Endothelial cell of umbilical vein (primary cell): ENCODE measurements at regions not wholly inside any gene's neighbourhood (a gene's known extent, or its start where the extent isn't known, plus 50 kb on each side); places are given as distances from the start of the nearest gene placed in this dataset.

ENCODE experiments used
- EZH2 ChIP-seq: IDR thresholded peaks from 2 replicates; pipeline ENCODE4 v1.6.1; 2012; ENCODE audit warnings: borderline replicate concordance, low read depth, mild to moderate bottlenecking, moderate library complexity, low read length, inconsistent platforms; ENCODE audit not compliant: severe bottlenecking
- FOS ChIP-seq: IDR thresholded peaks from 2 replicates; pipeline ENCODE4 v1.6.1; 2011; ENCODE audit warnings: mild to moderate bottlenecking, low read length, moderate library complexity, borderline replicate concordance; ENCODE audit not compliant: insufficient read depth
- JUN ChIP-seq: IDR thresholded peaks from 2 replicates; pipeline ENCODE4 v1.6.1; 2011; ENCODE audit warnings: borderline replicate concordance, low read depth; ENCODE audit not compliant: insufficient read length, insufficient read depth
- MYC ChIP-seq: IDR thresholded peaks from one replicate; pipeline ENCODE4 v1.6.1; 2011; ENCODE audit warnings: mild to moderate bottlenecking, low read depth, low read length
- POLR2A ChIP-seq: IDR thresholded peaks from 2 replicates; pipeline ENCODE4 v1.6.1; 2012; ENCODE audit warnings: low read depth, mild to moderate bottlenecking, control low read depth, low read length
- POLR2AphosphoS5 ChIP-seq: IDR thresholded peaks from 2 replicates; pipeline ENCODE4 v1.6.1; 2012; ENCODE audit warnings: low read depth, mild to moderate bottlenecking, control low read depth, low read length, moderate library complexity; ENCODE audit not compliant: insufficient read depth
- TF ChIP-seq, protein P1 (sequence below), 2 donors: IDR thresholded peaks; 1 replicate in 1 of 2; 2 replicates in 1 of 2; pipeline ENCODE4 v1.5.1; 2011; ENCODE audit warnings: low read length in 2 of 2, mild to moderate bottlenecking in 2 of 2, moderate library complexity in 2 of 2, control low read depth in 1 of 2, inconsistent platforms in 1 of 2, low read depth in 1 of 2; ENCODE audit not compliant: insufficient read depth in 1 of 2; ENCODE audit errors: extremely low read depth in 1 of 2
- TF ChIP-seq, protein P2 (sequence below): IDR thresholded peaks from 2 replicates; pipeline ENCODE4 v1.6.1; 2011; ENCODE audit not compliant: insufficient read depth, insufficient read length

DNA sequence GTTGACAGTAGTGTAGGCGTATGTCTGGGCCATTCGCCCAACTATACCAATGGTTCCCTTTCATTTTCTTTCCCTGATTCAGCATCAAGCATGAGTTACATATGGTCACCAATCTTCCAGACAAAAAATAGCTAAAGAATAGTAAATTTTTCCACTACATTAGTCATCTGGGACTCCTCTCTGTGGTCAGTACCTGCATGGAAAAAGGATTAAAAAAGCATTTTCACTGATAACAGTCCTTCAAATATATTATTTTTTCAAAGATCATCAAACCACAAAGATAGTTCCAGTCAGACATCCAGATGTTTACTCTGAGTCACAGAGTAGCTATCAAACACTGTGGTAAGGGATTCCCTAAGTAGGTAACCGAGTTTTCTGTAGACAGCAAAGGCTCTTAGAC lies 302.6 kb upstream of the SEMA3D start:
- TF ChIP-seq, protein P1, sequence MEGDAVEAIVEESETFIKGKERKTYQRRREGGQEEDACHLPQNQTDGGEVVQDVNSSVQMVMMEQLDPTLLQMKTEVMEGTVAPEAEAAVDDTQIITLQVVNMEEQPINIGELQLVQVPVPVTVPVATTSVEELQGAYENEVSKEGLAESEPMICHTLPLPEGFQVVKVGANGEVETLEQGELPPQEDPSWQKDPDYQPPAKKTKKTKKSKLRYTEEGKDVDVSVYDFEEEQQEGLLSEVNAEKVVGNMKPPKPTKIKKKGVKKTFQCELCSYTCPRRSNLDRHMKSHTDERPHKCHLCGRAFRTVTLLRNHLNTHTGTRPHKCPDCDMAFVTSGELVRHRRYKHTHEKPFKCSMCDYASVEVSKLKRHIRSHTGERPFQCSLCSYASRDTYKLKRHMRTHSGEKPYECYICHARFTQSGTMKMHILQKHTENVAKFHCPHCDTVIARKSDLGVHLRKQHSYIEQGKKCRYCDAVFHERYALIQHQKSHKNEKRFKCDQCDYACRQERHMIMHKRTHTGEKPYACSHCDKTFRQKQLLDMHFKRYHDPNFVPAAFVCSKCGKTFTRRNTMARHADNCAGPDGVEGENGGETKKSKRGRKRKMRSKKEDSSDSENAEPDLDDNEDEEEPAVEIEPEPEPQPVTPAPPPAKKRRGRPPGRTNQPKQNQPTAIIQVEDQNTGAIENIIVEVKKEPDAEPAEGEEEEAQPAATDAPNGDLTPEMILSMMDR (IDR thresholded peaks at IDR 0.05; ENCODE audit: extremely low read depth in 1 of 2, insufficient read depth in 1 of 2, low read depth in 1 of 2, low read length in 2 of 2) = no peak
- TF ChIP-seq EZH2 (no peak), POLR2A (no peak), POLR2AphosphoS5 (no peak), FOS (no peak), JUN (no peak), MYC (no peak)
- TF ChIP-seq, protein P2, sequence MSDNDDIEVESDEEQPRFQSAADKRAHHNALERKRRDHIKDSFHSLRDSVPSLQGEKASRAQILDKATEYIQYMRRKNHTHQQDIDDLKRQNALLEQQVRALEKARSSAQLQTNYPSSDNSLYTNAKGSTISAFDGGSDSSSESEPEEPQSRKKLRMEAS = no peak
